Bronchial epithelial cell (primary cell): ENCODE measurements at regions not wholly inside any gene's neighbourhood (a gene's known extent, or its start where the extent isn't known, plus 50 kb on each side); places are given as distances from the start of the nearest gene placed in this dataset.

ENCODE experiments used
- DNase-seq: peaks from one replicate; pipeline ENCODE4 v3.0.0-alpha.2; 2010; ENCODE audit warnings: low read depth
- FAIRE-seq: peaks from 2 replicates; lab custom pipeline; 2011; peaks lifted over from hg19 to GRCh38; lab: Jason Lieb, UNC
- H3K27me3 ChIP-seq: 2 replicates; pipeline ENCODE4 v1.5.1; 2011; ENCODE audit warnings: low read length; ENCODE audit not compliant: control insufficient read depth, insufficient read depth
- H3K36me3 ChIP-seq: 2 replicates; pipeline ENCODE4 v1.5.1; 2011; ENCODE audit warnings: low read length; ENCODE audit not compliant: control insufficient read depth, insufficient read depth
- H3K4me3 ChIP-seq: 2 replicates; pipeline ENCODE4 v1.5.1; 2011; ENCODE audit warnings: mild to moderate bottlenecking, low read depth, low read length, control low read depth
- TF ChIP-seq, protein P1 (sequence below): IDR thresholded peaks from 2 replicates; pipeline ENCODE4 v1.5.1; 2011; ENCODE audit warnings: mild to moderate bottlenecking, moderate library complexity, low read length, control low read depth, inconsistent platforms; ENCODE audit not compliant: insufficient read depth, severe bottlenecking

- Histone ChIP-seq H3K4me3 (no peak overlapping the region), H3K27me3 (no peaks in the 10 kb centered on the region), H3K36me3 (no peaks in the 10 kb centered on the region)
- TF ChIP-seq, protein P1, sequence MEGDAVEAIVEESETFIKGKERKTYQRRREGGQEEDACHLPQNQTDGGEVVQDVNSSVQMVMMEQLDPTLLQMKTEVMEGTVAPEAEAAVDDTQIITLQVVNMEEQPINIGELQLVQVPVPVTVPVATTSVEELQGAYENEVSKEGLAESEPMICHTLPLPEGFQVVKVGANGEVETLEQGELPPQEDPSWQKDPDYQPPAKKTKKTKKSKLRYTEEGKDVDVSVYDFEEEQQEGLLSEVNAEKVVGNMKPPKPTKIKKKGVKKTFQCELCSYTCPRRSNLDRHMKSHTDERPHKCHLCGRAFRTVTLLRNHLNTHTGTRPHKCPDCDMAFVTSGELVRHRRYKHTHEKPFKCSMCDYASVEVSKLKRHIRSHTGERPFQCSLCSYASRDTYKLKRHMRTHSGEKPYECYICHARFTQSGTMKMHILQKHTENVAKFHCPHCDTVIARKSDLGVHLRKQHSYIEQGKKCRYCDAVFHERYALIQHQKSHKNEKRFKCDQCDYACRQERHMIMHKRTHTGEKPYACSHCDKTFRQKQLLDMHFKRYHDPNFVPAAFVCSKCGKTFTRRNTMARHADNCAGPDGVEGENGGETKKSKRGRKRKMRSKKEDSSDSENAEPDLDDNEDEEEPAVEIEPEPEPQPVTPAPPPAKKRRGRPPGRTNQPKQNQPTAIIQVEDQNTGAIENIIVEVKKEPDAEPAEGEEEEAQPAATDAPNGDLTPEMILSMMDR = no peak
- DNase-seq = no peak
- FAIRE-seq = no peak
Measured at GRCh38 chr6:164178679-164179332, 764.3 kb downstream of the QKI start.

DNA sequence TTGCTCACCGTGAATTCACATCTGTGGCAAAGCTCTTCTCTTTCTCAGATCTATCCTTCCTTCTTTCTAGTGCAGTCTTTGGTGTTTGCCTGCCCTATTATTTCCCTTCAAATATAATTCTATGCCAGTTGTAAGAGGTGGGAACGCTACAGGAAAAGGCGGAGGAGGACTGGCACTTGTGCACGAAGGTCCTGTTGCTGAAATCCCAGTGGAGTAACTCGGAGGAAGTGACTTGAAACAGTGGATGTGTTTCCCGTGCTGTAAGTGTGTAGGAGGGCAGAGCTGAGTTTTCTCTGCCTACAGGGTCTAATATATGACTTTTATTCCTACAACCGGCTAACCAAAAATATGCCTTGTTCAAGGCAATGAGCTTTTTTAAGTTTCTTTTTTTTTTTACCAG, 754.8 kb downstream of the QKI start:
- no peak for DNase-seq
- Histone ChIP-seq H3K27me3 (no peaks in the 10 kb centered on the region), H3K36me3 (no peaks in the 10 kb centered on the region), H3K4me3 (no peak overlapping the region)
- TF ChIP-seq, protein P1 = no peak
- no peak for FAIRE-seq

DNA sequence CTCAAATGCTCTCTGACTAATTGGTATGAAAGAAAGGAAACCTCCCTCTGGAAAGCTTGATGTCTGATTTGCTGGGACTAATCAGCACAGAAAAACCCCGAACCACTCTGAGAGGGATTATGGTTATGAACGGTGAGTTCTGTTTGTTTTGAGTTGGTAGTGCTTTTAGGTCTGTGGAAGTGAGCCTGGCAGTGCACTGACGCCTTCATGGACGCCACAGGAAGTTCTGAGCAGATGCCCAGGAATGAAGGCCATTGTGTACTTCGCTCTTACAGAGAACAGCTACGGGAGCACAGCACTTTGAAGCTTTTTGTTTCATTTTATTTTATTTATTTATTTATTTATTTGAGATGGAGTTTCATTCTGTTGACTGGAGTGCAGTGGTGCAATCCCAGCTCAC, 754.1 kb downstream of the QKI start:
- TF ChIP-seq, protein P1 = no peak
- FAIRE-seq = no peak
- Histone ChIP-seq H3K27me3 (no peaks in the 10 kb centered on the region), H3K4me3 (no peak overlapping the region), H3K36me3 (no peaks in the 10 kb centered on the region)
- no peak for DNase-seq

GRCh38 chr6:164167873-164168405, 753.4 kb downstream of the QKI start:
- TF ChIP-seq, protein P1 = no peak
- Histone ChIP-seq H3K4me3 (no peak overlapping the region), H3K27me3 (no peaks in the 10 kb centered on the region), H3K36me3 (no peaks in the 10 kb centered on the region)
- DNase-seq = no peak
- no peak for FAIRE-seq

DNA sequence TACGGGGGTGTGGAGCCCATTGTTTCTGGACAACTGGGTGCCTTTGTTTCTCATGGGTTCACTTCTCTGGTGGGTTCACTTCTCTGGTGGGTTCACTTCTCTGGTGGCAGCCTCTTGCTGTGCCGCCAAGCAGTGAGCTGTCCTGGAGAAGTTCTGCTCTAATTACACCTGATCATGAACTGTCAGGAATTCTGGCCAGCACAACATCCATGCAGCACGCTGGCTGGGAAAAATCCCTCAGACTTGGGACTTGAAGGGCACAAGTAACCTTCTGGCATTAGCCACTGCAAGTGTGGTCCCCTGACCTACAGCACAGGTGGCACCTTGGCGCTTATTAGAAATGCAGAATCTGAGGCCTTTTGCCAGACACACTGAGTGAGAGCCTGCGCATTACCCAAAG, 752.5 kb downstream of the QKI start:
- no peaks in the 10 kb centered on the region for H3K27me3 ChIP-seq
- DNase-seq = no peak
- H3K4me3 ChIP-seq = no peak overlapping the region
- no peaks in the 10 kb centered on the region for H3K36me3 ChIP-seq
- TF ChIP-seq, protein P1 = no peak
- FAIRE-seq = no peak

DNA sequence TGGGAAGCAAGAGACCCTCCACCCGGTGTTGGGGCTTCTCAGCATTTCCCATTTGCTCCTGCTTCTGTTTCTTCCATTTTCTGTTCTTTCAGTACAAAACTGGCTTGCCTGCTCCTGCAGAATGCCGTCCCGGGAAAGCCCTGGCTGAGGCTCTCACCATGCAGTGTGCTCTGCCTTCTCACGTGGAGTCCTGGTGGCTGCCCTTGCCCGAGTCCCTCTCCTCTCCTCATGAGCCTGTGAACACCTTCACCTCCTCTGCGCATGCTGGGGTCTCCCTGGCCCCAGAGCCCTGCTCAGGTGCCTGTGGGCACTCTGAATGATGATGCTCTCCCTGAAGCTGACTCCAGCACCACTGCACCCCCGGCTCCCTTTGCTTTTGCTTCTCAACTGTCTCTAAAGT, 752.0 kb downstream of the QKI start:
- no peaks in the 10 kb centered on the region for H3K36me3 ChIP-seq
- no peak overlapping the region for H3K4me3 ChIP-seq
- no peak for DNase-seq
- FAIRE-seq = no peak
- TF ChIP-seq, protein P1 = no peak
- H3K27me3 ChIP-seq = no peaks in the 10 kb centered on the region
